ENCODE measurements at regions not wholly inside any gene's neighbourhood (a gene's known extent, or its start where the extent isn't known, plus 50 kb on each side); places are given as distances from the start of the nearest gene placed in this dataset.

DNA sequence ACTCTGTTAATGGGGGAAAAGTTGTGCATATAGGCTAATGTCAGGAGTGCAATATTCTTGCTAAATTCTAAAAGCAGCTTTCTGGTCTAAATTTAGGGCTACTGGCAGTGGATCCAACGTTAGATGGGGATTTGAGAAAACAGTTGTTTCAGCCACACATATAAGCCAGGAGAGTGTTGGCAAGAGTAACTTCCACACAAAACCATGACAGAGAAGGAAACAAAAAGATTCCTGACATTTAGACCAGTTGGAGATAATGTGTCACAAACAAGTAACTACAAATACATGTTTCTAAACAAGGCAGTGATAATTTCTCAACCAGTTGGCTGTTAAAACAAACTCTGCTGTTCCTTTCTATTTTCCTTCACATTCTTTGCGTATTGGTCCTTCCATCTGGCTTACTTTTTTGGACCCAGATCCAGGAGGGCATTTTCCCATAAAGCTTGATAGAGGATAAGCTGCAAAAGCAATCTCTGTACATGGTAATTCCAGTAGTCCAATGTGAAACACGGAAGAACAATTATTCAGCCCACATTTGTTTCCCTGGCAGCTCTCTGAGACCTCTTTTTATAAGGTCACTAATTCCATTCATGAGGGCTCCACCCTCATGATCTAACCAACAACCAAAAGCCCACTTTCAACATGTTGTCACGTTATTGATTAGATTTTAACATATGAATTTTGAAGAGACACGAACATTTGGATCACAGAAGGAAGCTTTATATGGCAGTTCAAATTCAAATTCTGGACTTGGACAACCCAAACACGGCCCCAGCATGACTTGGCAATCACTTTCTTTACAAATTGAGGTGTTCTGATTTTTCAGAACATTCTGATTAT lies 1888.6 kb downstream of the MRPL39 start:
- TF ChIP-seq CTCF (IDR thresholded peaks at IDR 0.05; ENCODE audit: insufficient read depth, low read depth, low read length) (no peak), EZH2 (IDR thresholded peaks at IDR 0.05; ENCODE audit: insufficient read depth, low read length) (no peak)

Data from astrocyte (in vitro differentiated cells and primary cell).